GM21529 (cell line): ENCODE measurements at regions not wholly inside any gene's neighbourhood (a gene's known extent, or its start where the extent isn't known, plus 50 kb on each side); places are given as distances from the start of the nearest gene placed in this dataset.

Source experiments
- ATAC-seq: cut with Tn5 transposase; IDR thresholded peaks from one replicate; pipeline ENCODE4 v1.9.1; 2021; ENCODE audit not compliant: unreplicated experiment

GRCh38 chr4:136769717-136770116, 762.6 kb downstream of the PCDH18 start:
- ATAC-seq, result no peak

DNA sequence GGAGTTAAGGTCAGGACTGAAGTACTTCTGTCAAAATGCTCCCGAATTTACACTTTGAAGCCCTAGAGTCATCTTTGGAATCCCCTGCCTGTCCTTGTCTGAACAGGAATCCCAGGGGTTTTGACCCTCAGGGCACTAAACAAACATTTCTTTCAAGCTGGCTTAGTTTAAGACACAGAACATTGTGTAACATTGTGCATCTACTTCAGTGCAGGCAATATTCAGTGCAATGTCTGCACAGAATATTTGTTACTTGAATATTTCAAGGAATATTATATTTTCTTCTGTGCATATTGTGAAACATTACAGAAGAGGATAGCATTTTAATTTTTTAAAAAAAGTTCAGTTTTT, 763.4 kb downstream of the PCDH18 start:
- no peak for ATAC-seq

- no peak for ATAC-seq
These were observed 763.9 kb downstream of the PCDH18 start for GRCh38 chr4:136768213-136768924.

DNA sequence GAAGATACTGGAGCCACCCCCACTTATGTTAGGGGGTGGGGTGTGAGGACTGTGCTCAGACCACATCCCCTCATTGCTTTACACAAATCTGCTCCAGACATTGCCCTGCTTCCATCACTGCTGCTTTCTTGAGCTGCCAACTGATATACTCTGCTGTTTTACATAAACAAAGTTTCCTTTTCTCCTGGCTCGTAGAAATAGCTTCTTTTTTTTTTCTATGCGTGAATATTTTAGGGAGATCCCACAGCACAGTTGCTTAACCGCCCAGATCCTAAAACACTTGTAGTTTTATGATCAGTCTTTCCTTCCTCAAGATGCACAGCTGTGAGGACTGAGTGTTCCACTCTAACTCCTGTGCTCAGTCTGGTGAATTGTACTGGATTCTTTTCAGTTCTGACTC, 768.4 kb downstream of the PCDH18 start:
- ATAC-seq, result no peak

GRCh38 chr4:136755531-136755916, 776.8 kb downstream of the PCDH18 start:
- ATAC-seq, result no peak

- ATAC-seq, result no peak
These were observed 777.3 kb downstream of the PCDH18 start for GRCh38 chr4:136754810-136755530.

GRCh38 chr4:136751556-136751955, 780.7 kb downstream of the PCDH18 start:
- no peak for ATAC-seq

- ATAC-seq, result no peak
These were observed 781.4 kb downstream of the PCDH18 start for GRCh38 chr4:136750897-136751296.

GRCh38 chr4:136749989-136750388, 782.3 kb downstream of the PCDH18 start:
- no peak for ATAC-seq

DNA sequence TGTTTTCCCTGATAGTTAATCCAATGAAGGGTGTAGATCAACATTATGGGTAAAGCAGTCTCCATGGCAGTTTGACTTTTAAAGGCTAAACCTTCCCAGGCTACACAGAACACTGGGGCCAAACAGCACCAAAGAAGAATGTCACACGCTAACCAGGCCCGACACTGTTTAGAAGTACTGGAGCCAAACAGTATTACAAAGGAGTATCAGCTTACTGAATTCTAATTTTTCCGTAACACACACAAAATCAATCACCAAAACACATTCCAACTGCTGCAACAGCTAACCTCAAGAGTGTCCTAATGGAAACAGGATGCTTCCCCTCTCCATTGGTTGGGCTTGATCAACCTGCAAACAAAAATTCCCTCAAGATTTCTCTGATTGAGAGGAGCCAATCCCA, 783.5 kb downstream of the PCDH18 start:
- no peak for ATAC-seq

DNA sequence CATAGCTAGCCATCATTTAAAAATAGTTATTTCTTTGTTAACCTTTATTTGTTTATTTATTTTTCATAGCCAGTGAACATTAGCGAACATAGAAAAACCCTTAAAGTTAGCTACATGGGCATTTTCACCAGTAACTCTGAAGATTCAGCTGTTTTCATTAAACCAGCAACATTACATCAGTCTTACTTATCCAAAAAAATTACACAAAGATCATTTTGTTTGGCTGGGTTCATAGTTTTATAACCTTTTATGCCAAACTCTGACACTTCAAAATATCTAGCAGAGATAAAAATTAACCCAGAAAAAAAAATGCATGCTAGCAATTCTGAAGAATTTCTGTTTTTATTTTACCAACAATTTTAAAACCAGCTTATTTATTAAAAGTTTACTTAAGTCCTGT, 784.1 kb downstream of the PCDH18 start:
- ATAC-seq, result no peak

- no peak for ATAC-seq
These were observed 789.1 kb downstream of the PCDH18 start for GRCh38 chr4:136743238-136743637.

DNA sequence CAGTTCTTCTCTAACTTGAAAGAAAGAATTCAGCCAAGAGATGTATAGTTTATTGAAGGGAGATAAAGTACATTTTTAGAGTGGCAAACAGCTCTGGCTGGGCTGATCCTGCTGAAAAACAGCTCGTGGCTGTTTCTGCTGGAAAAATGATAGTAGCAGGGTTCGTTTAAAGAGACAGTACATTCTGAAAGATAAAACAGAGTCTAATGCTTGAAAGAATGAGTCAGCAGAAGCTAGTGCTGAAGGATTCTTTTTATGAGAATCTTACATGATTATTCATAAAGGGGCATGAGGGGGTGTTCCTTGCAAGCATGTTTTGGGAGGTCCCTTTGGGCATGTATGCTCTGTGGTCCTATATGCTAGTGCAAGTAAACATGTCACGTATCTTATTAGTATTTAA, 790.0 kb downstream of the PCDH18 start:
- ATAC-seq, result no peak

- no peak for ATAC-seq
These were observed 790.8 kb downstream of the PCDH18 start for GRCh38 chr4:136741468-136741867.

DNA sequence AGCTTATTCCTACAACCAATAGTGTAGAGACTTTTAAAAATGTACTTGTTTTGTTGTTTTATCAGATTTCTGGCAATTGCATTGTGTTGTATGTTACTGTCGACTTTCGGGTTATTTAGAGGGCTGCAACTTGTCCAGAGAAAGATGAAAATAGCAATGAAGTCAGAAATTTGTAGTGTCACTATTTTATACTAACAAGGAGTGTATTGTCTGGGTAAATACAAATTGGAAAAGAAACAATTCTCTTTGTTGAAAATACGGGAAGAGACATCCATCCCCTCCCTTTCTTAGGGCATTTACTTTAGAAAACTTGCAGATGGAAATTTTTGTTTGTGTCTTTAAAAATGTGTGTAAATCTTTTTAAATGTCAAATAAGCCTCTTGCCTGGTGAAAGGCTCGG, 792.0 kb downstream of the PCDH18 start:
- no peak for ATAC-seq

DNA sequence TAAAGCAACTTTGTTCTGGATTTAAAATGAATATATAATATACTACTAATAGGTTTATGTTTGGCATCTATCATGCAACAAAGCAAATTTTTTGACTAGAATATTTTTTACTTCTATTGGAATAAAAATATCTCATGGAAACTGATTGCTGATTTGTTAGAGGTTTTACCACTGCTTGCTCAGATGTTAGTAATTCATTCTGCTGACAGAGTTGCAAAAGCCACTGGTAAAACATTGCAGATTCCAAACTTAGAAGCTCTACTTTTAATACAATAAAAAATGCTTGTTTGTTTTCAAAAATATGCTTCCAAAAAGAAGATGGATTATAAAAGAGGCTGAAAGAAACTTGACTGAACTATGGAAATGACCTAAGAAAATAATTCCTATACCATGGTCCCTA, 795.2 kb downstream of the PCDH18 start:
- no peak for ATAC-seq

DNA sequence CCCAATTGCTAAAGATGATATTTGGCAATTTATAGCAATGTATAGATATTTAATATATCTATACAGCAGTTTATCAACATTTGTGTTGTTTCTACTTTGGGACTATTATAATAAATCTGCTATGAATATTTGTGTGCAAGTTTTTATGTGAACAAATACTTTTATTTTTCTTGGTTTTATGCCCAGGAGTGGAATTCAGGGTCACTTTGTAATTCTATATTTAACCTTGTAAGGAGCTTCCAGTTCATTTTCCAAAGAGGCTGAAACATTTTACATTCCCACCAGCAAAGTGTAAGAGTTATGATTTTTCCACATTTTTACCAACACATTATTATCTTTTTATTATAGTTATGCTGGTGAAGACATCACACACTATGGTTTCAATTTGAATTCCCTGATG, 801.3 kb downstream of the PCDH18 start:
- ATAC-seq, result no peak

DNA sequence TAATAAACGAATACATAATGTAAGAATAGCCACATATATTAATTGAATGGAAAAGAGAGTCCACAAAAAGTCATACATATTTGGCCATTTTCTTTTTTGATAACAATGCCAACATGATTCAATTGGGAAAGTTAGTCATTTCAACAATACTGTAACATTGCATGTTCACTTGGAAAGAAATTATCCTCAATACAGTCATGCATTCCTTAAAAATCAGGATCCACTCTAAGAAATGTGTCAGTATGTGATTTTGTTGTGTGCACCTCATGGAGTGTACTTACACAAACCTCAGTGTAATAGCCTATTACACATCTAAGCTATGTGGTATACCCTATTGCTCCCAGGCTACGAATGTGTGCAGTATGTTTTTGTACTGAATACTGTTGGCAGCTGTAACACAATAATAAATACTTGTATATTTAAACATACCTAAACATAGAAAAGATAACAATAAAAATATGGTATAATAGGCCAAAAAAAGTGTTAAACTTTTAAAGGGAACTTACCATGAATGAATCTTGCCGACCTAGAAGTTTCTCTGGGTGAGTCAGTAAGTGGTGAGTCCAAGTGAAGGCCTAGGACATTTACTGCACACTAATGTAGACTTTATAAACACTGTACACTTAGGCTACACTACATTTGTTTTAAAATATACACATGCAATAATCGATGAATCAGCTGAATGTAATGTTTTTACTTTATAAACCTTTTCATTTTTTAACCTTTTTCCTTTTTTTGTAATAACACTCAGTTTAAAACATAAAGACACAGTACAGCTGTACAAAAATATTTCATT, 806.8 kb downstream of the PCDH18 start:
- ATAC-seq, result no peak

DNA sequence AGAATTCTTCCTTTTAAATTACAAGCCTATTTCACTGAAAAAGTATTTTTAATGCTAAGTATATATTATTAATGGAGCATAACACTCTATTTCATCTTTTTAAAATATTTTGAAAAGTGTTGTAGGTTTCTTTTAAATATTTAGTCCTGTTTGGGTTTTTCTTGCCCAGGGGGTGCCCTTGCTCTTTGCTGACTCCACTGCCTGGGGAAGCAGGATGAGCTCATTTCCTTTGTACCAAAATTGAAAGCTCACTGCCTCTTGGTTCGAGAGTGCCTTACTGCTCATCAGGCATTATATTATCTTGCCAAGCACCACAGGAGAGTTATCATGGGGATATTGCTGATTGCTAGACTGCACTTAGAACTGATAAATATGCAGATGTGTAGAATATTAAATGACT, 819.2 kb downstream of the PCDH18 start:
- ATAC-seq, result no peak

- no peak for ATAC-seq
These were observed 822.4 kb downstream of the PCDH18 start for GRCh38 chr4:136709897-136710296.

DNA sequence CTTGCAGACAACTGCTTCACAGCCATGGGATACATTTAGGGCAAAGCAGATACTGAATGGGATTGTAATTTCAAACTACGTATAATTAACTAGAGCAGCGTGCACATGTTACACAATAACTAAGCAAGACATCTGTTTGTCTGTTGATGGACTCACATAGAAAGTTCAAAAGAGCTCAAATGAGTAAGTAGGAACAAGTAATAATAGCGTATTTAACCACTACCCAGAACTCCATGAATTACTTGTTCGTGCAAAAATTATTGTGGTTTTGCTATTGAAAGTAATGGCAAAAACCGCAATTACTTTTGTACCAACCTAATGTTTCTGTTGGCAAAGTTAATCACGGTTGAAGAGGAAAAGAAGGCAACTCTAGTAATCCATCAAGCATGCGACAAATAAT, 825.4 kb downstream of the PCDH18 start:
- ATAC-seq, result no peak

- ATAC-seq, result no peak
These were observed 832.4 kb downstream of the PCDH18 start for GRCh38 chr4:136699905-136700304.
